ENCODE measurements at regions not wholly inside any gene's neighbourhood (a gene's known extent, or its start where the extent isn't known, plus 50 kb on each side); places are given as distances from the start of the nearest gene placed in this dataset.

DNA sequence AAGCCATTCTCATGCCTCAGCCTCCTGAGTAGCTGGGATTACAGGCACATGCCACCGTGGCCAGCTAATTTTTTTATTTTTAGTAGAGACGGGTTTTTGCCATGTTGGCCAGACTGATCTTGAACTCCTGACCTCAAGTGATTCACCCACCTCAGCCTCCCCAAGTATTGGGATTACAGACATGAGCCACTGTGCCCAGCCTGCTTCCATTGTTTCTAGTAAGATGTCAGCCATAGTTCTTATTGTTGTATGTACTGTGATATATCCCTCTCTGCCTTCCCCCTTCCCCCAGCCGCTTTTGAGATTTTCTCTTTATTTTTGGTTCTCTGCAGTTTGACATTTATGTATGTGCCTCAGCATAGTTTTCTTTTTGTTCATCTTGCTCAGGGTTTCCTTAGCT lies 87.9 kb upstream of the KLF14 start:
- Histone ChIP-seq H3K9ac (replicated peaks; ENCODE audit: extremely low read depth, insufficient read depth, low read length) (no peak overlapping the region), H3K4me3 (replicated peaks in 1 of 3; ENCODE audit: insufficient read depth in 1 of 3, low read depth in 1 of 3, low read length in 3 of 3) (no peak overlapping the region), H3K4me1 (ENCODE audit: control insufficient read depth, extremely low read depth, insufficient read depth, low read length) (no peaks in the 10 kb centered on the region), H3K27me3 (ENCODE audit: control insufficient read depth in 2 of 2, insufficient read depth in 2 of 2, low read length in 2 of 2) (peaks cover 0 to 3% of the 10 kb centered on the region in 2 experiments), H3K9me3 (replicated peaks; ENCODE audit: control insufficient read depth, insufficient read depth, low read length) (no peaks in the 10 kb centered on the region), H3K4me2 (ENCODE audit: insufficient read depth, low read length) (no peak overlapping the region), H3K27ac (ENCODE audit: insufficient read depth, low read depth, low read length) (no peak overlapping the region), H3K9me1 (replicated peaks; ENCODE audit: control insufficient read depth, extremely low read depth, insufficient read depth, low read length) (no peaks in the 10 kb centered on the region), H4K20me1 (replicated peaks; ENCODE audit: control insufficient read depth, extremely low read depth, insufficient read depth, low read length) (no peaks in the 10 kb centered on the region), H3K36me3 (ENCODE audit: control insufficient read depth in 2 of 2, extremely low read depth in 1 of 2, insufficient read depth in 2 of 2, low read length in 2 of 2) (no peaks in the 10 kb centered on the region), H2AFZ (ENCODE audit: low read depth, low read length) (no peak overlapping the region), H3K79me2 (ENCODE audit: control insufficient read depth, insufficient read depth, low read length) (no peaks in the 10 kb centered on the region)
- no TSS peak for BruUV-seq (replicated peaks)
- intact Hi-C loops (cut with micrococcal nuclease): no loop called here
- FAIRE-seq (no peak), DNase-seq (ENCODE audit: low read depth, low spot score) (no peak)
- CTCF ChIA-PET: interaction anchor here (1.7 kb wide), 1 partner anchor 10 kb away, joined by 6 read pairs; no protein-coding TSS in a partner anchor
- TF ChIP-seq EZH2 (IDR thresholded peaks at IDR 0.05; ENCODE audit: borderline replicate concordance, low read depth, low read length, severe bottlenecking) (no peak), MYC (IDR thresholded peaks at IDR 0.05; ENCODE audit: low read depth, low read length) (no peak), POLR2A (IDR thresholded peaks at IDR 0.05; ENCODE audit: low read depth, low read length) (no peak)
- dilution Hi-C loops (cut with MboI; ENCODE audit: extremely low pct_ligation_motif_present, low sequenced_read_pairs): no loop called here
- POLR2A ChIA-PET: no interaction called here

DNA sequence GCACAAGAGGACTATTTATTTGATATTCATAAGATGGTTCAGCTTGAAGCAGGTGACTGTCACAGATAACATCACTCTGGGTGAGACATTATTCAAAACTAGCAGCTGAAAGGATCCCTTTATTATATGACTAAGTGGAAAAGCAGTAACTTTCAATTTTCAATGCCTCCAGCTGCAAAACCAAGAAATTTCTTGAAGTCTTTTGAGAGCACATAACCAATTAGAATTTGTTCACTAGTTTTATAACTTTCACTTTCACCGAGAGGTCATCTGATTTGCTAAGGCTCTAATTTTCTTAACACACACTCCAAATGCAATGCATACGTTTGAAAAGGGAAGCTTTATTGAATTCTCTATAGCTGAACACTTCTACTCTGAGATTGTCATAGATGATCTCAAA lies 88.6 kb upstream of the KLF14 start:
- POLR2A ChIA-PET: no interaction called here

More for the DNA sequence above, 88.6 kb upstream of the KLF14 start:
- no peak overlapping the region for H3K4me3 ChIP-seq (replicated peaks in 1 of 3; ENCODE audit: insufficient read depth in 1 of 3, low read depth in 1 of 3, low read length in 3 of 3)
- H3K4me2 ChIP-seq (ENCODE audit: insufficient read depth, low read length): no peak overlapping the region
- no peak overlapping the region for H2AFZ ChIP-seq (ENCODE audit: low read depth, low read length)
- H3K9ac ChIP-seq (replicated peaks; ENCODE audit: extremely low read depth, insufficient read depth, low read length): no peak overlapping the region
- CTCF ChIA-PET: interaction anchor here (1.7 kb wide), 1 partner anchor 9 kb away, joined by 6 read pairs; no protein-coding TSS in a partner anchor
- DNase-seq (ENCODE audit: low read depth, low spot score) (no peak), FAIRE-seq (no peak)
- H3K27me3 ChIP-seq (ENCODE audit: control insufficient read depth in 2 of 2, insufficient read depth in 2 of 2, low read length in 2 of 2): no peaks in the 10 kb centered on the region
- H3K79me2 ChIP-seq (ENCODE audit: control insufficient read depth, insufficient read depth, low read length): no peaks in the 10 kb centered on the region
- intact Hi-C loops (cut with micrococcal nuclease) (no loop called here), dilution Hi-C loops (cut with MboI; ENCODE audit: extremely low pct_ligation_motif_present, low sequenced_read_pairs) (no loop called here)
- H3K9me1 ChIP-seq (replicated peaks; ENCODE audit: control insufficient read depth, extremely low read depth, insufficient read depth, low read length): no peaks in the 10 kb centered on the region
- H4K20me1 ChIP-seq (replicated peaks; ENCODE audit: control insufficient read depth, extremely low read depth, insufficient read depth, low read length): no peaks in the 10 kb centered on the region
- TF ChIP-seq, protein P1, sequence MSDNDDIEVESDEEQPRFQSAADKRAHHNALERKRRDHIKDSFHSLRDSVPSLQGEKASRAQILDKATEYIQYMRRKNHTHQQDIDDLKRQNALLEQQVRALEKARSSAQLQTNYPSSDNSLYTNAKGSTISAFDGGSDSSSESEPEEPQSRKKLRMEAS (IDR thresholded peaks at IDR 0.05; ENCODE audit: insufficient read depth, insufficient read length): no peak
- TF ChIP-seq FOS (IDR thresholded peaks at IDR 0.05; ENCODE audit: borderline replicate concordance, insufficient read depth, low read length) (no peak), MYC (IDR thresholded peaks at IDR 0.05; ENCODE audit: low read depth, low read length) (no peak), JUN (IDR thresholded peaks at IDR 0.05; ENCODE audit: borderline replicate concordance, insufficient read depth, insufficient read length, low read depth) (no peak), POLR2A (IDR thresholded peaks at IDR 0.05; ENCODE audit: low read depth, low read length) (no peak), POLR2AphosphoS5 (IDR thresholded peaks at IDR 0.05; ENCODE audit: insufficient read depth, low read depth, low read length) (no peak), EZH2 (IDR thresholded peaks at IDR 0.05; ENCODE audit: borderline replicate concordance, low read depth, low read length, severe bottlenecking) (no peak), GATA2 (IDR thresholded peaks at IDR 0.05; ENCODE audit: insufficient read depth, insufficient read length, low read depth, low read length) (no peak)
- TF ChIP-seq, protein P2, sequence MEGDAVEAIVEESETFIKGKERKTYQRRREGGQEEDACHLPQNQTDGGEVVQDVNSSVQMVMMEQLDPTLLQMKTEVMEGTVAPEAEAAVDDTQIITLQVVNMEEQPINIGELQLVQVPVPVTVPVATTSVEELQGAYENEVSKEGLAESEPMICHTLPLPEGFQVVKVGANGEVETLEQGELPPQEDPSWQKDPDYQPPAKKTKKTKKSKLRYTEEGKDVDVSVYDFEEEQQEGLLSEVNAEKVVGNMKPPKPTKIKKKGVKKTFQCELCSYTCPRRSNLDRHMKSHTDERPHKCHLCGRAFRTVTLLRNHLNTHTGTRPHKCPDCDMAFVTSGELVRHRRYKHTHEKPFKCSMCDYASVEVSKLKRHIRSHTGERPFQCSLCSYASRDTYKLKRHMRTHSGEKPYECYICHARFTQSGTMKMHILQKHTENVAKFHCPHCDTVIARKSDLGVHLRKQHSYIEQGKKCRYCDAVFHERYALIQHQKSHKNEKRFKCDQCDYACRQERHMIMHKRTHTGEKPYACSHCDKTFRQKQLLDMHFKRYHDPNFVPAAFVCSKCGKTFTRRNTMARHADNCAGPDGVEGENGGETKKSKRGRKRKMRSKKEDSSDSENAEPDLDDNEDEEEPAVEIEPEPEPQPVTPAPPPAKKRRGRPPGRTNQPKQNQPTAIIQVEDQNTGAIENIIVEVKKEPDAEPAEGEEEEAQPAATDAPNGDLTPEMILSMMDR (IDR thresholded peaks at IDR 0.05; ENCODE audit: extremely low read depth in 1 of 2, insufficient read depth in 1 of 2, low read depth in 1 of 2, low read length in 2 of 2): no peak
- no peaks in the 10 kb centered on the region for H3K9me3 ChIP-seq (replicated peaks; ENCODE audit: control insufficient read depth, insufficient read depth, low read length)
- no peak overlapping the region for H3K27ac ChIP-seq (ENCODE audit: insufficient read depth, low read depth, low read length)
- H3K36me3 ChIP-seq (ENCODE audit: control insufficient read depth in 2 of 2, extremely low read depth in 1 of 2, insufficient read depth in 2 of 2, low read length in 2 of 2): no peaks in the 10 kb centered on the region
- BruUV-seq (replicated peaks): no TSS peak
- H3K4me1 ChIP-seq (ENCODE audit: control insufficient read depth, extremely low read depth, insufficient read depth, low read length): no peaks in the 10 kb centered on the region
